ENCODE measurements at regions not wholly inside any gene's neighbourhood (a gene's known extent, or its start where the extent isn't known, plus 50 kb on each side); places are given as distances from the start of the nearest gene placed in this dataset.

- no peak for TF ChIP-seq POLR2A (IDR thresholded peaks at IDR 0.05)
- no peak for TF ChIP-seq CTCF (IDR thresholded peaks at IDR 0.05)
- TF ChIP-seq EP300 (IDR thresholded peaks at IDR 0.05): no peak
- no peak for TF ChIP-seq POLR2AphosphoS5 (IDR thresholded peaks at IDR 0.05)
These were observed 206.2 kb upstream of the BANK1 start for GRCh38 chr4:101584306-101584705.
